ENCODE measurements at regions not wholly inside any gene's neighbourhood (a gene's known extent, or its start where the extent isn't known, plus 50 kb on each side); places are given as distances from the start of the nearest gene placed in this dataset.
"Not testable (repeated sequence)": the region's sequence is repeated elsewhere in the genome, so short reads cannot be mapped to it uniquely, and the experiment has no call there.

- intact Hi-C loops (cut with DNase I) = loop anchor here in 1 of 2 donors (5.0 kb wide), 1 partner anchor 397 kb away; no protein-coding TSS in a partner anchor
- DNase-seq (ENCODE audit: low spot score) = no peak
Measured at GRCh38 chr2:211174631-211175030, 618.2 kb downstream of the CPS1 start.

DNA sequence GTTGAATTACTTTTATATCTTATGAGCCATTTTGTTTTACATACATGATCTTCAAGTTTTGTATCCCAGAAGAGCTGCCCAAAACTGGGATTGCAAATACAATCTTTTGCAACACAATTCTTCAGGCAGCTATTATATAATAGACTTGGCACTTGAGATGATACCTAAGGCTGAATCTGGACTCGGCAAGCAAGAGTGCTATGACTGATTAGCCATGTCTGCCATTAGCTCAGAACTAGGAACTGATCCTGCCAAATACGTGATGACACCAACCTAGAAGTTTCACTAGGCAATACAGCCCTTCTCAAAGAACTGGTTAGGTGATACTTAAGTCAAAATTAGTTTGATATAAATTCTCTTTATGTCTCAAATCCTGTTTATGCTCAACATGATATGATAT lies 619.6 kb downstream of the CPS1 start:
- intact Hi-C loops (cut with DNase I) = loop anchor here in 1 of 2 donors (5.0 kb wide), 1 partner anchor 399 kb away; no protein-coding TSS in a partner anchor
- DNase-seq (ENCODE audit: low spot score) = no peak

DNA sequence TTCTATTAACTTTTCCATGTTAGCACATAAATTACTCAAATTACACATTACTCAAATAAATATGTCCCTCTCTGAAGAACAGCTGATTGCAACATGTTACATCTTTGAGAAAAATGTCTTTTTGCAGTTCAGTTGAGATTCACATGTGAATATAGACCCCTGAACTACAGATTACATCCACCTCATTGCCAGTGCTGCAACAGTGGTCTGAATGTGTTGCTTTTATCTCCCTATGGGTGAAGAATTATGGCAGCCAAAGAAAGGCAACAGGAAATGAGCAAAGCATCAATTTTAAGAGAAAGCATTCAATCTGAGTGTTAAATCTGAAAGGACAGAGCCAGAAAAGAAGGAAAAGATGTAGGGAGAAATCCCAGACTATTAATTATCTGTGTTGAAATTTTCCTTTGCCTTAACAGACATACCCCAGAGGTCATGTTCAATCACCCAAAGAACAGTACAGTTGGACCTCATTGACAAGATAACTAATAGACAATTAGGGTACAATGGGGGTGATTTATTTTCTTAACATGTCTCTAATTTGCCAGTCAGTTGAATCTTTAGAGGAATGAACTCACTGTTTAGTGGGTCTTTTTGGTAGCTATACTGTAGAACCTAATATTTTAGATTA lies 620.2 kb downstream of the CPS1 start:
- DNase-seq (ENCODE audit: low spot score) = no peak
- intact Hi-C loops (cut with DNase I) = loop anchor here in 1 of 2 donors (5.0 kb wide), 1 partner anchor 399 kb away; no protein-coding TSS in a partner anchor

DNA sequence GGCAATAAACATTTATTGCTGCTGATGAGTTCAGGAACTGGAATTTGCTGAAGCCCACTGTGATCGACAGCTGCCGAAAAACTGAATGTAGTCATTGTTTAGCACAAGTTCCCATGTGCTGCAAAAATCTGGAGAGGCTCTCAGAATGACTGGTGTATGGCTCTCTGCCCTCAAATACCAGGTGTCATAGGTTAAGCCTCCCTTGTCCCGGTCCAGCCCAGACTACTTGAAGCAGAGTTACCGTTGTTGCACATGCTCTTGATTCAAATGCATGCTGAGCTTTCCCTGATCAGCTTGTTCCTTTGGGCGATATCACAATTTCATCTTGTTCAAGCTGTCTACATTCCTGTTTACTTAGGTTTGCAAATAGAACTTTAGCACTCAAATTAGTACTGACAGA lies 625.2 kb downstream of the CPS1 start:
- intact Hi-C loops (cut with DNase I) = no loop called here

GRCh38 chr2:211187602-211188001 lies 631.2 kb downstream of the CPS1 start:
- no peak for DNase-seq (ENCODE audit: low spot score)
- intact Hi-C loops (cut with DNase I) = no loop called here

More for the DNA sequence above, 625.2 kb downstream of the CPS1 start:
- no peak for DNase-seq (ENCODE audit: low spot score)

GRCh38 chr2:211203986-211204385 lies 647.6 kb downstream of the CPS1 start:
- intact Hi-C loops (cut with DNase I) = no loop called here
- no peak for DNase-seq (ENCODE audit: low spot score)

- no peak for DNase-seq (ENCODE audit: low spot score)
- intact Hi-C loops (cut with DNase I) = no loop called here
Measured at GRCh38 chr2:211204456-211204855, 648.1 kb downstream of the CPS1 start.

DNA sequence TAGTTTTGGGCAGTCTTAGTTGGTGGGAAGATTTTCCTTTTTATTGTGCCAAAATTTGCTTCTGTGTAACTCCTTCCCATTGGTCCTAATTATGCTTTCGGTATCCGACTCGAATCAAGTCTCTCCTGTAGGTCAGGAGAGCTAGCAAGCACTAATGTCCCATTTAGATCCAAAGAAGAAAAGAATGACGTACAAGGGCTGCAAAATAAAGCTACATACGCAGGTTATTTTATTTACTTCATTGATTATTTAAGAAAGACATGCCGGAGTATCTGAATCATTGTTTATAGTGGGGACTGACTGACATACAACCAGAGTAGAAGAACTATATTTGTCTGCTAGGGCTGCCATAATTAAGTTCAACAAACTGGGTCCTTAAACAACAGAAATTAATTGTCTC lies 648.5 kb downstream of the CPS1 start:
- intact Hi-C loops (cut with DNase I) = no loop called here
- DNase-seq (ENCODE audit: low spot score) = no peak

- intact Hi-C loops (cut with DNase I) = no loop called here
- DNase-seq (ENCODE audit: low spot score) = no peak
Measured at GRCh38 chr2:211205358-211205757, 649.0 kb downstream of the CPS1 start.

DNA sequence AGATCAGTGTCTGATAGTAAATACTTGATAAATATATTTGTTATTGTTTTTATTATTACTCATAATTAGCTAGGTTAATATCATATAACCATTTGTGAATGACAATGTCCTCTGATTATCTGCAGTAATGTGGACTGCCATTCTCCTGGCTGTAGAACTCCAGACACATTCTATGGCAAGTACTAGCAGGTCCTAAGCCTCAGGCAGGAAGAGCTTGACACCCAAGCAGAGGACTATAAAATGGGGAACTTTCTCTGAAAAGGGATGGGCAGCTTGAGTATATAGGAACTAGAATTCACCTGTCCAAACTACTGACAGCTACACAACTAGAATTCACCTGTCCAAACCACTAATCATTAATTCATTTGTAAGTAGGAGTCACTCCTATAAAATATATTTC lies 649.4 kb downstream of the CPS1 start:
- intact Hi-C loops (cut with DNase I) = no loop called here
- DNase-seq (ENCODE audit: low spot score) = no peak

GRCh38 chr2:211216221-211216620 lies 659.8 kb downstream of the CPS1 start:
- intact Hi-C loops (cut with DNase I) = no loop called here

GRCh38 chr2:211219548-211219947 lies 663.1 kb downstream of the CPS1 start:
- intact Hi-C loops (cut with DNase I); DNase-seq (ENCODE audit: low spot score): not testable (repeated sequence)

More at GRCh38 chr2:211216221-211216620, 659.8 kb downstream of the CPS1 start:
- no peak for DNase-seq (ENCODE audit: low spot score)

GRCh38 chr2:211225784-211226183 lies 669.4 kb downstream of the CPS1 start:
- intact Hi-C loops (cut with DNase I) = no loop called here
- DNase-seq (ENCODE audit: low spot score) = no peak

DNA sequence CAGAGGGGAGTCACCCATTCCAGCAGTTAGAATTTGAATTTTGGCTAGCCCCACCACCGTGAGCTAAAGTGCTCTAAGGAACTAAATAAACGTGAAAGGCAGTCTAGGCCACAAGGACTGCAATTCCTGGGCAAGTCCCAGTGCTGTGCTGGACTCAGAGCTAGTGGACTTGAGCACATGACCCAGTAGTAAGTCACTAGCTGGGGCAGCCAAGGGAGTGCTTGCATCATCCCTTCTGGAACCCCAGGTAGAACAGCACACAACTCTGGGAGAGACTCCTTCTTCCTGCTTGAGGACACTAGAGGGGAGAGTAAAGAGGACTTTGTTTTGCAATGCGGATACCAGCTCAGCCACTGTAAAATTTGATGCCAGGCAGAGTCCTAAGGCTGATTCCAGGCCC lies 672.2 kb downstream of the CPS1 start:
- DNase-seq (ENCODE audit: low spot score) = no peak
- intact Hi-C loops (cut with DNase I) = no loop called here

- no peak for DNase-seq (ENCODE audit: low spot score)
- intact Hi-C loops (cut with DNase I) = no loop called here
Measured at GRCh38 chr2:211237586-211238275, 681.3 kb downstream of the CPS1 start.

GRCh38 chr2:211241891-211242290 lies 685.5 kb downstream of the CPS1 start:
- intact Hi-C loops (cut with DNase I) = no loop called here
- DNase-seq (ENCODE audit: low spot score) = no peak

DNA sequence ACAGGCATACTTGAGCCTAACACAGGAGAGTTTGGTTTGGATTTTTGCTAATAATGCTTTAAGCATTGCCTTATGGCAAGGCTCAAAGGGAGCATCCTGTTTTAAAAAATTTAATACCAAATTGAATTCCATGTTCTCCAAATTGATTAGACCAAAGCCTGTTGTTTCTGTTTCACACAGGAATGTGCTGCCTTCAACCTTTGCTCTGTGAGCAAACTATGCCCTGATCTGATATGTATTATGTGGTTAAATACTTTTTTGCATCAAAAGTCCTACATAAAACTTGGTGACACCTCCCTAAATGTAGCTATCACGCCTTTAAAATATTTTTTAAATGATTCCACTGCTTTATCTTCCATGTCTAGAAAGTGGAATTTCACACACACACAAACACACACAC lies 691.4 kb downstream of the CPS1 start:
- DNase-seq (ENCODE audit: low spot score) = no peak
- intact Hi-C loops (cut with DNase I) = no loop called here

GRCh38 chr2:211248841-211249240 lies 692.4 kb downstream of the CPS1 start:
- DNase-seq (ENCODE audit: low spot score) = no peak
- intact Hi-C loops (cut with DNase I) = no loop called here

DNA sequence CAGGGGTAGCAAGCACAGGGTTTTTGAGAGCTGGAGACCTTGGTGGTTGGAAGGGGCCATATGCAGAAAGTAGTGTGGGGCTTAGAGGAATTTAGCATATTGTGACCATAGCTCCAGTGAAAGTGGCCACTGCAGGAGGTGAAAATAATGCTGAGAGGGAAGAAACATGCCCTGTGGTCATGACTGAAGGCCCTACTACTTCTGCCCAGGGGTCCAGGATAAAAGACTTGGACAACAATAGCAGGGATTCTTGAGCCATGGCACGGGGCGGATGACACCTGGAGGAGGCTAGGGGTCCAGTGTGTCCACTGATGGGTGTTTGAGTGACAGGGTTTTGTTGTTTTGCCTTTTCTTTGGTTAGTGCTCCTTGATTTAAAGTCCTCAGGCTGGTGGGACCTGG lies 694.6 kb downstream of the CPS1 start:
- no peak for DNase-seq (ENCODE audit: low spot score)
- intact Hi-C loops (cut with DNase I) = no loop called here

- no peak for DNase-seq (ENCODE audit: low spot score)
- intact Hi-C loops (cut with DNase I) = no loop called here
Measured at GRCh38 chr2:211258646-211259335, 702.4 kb downstream of the CPS1 start.

All from posterior vena cava (tissue), 2 donors.